Subcutaneous abdominal adipose tissue (tissue), 5 donors: ENCODE measurements at regions not wholly inside any gene's neighbourhood (a gene's known extent, or its start where the extent isn't known, plus 50 kb on each side); places are given as distances from the start of the nearest gene placed in this dataset.

Experiments used
- H3K27ac ChIP-seq: one replicate; pipeline ENCODE4 v1.7.0; 2013; ENCODE audit warnings: low read depth, mild to moderate bottlenecking, inconsistent platforms, low read length, moderate library complexity
- H3K27me3 ChIP-seq, 5 donors: one replicate each; pipeline ENCODE4 v1.7.0; 2013; ENCODE audit warnings: low read length in 5 of 5, inconsistent platforms in 1 of 5; ENCODE audit not compliant: control insufficient read depth in 5 of 5, insufficient read depth in 4 of 5
- H3K36me3 ChIP-seq, 5 donors: one replicate each; pipeline ENCODE4 v1.7.0; 2013; ENCODE audit warnings: low read length in 5 of 5; ENCODE audit not compliant: control insufficient read depth in 5 of 5, insufficient read depth in 5 of 5
- H3K4me1 ChIP-seq, 5 donors: one replicate each; pipeline ENCODE4 v1.7.0; 2013; ENCODE audit warnings: low read length in 5 of 5, mild to moderate bottlenecking in 3 of 5, moderate library complexity in 1 of 5; ENCODE audit not compliant: control insufficient read depth in 5 of 5, insufficient read depth in 5 of 5
- H3K4me3 ChIP-seq, 5 donors: one replicate each; pipeline ENCODE4 v1.7.0; 2013; ENCODE audit warnings: low read length in 5 of 5, low read depth in 1 of 5
- H3K9ac ChIP-seq, 5 donors: one replicate each; pipeline ENCODE4 v1.7.0; 2013; ENCODE audit warnings: low read length in 5 of 5, mild to moderate bottlenecking in 4 of 5, moderate library complexity in 3 of 5
- H3K9me3 ChIP-seq, 5 donors: one replicate each; pipeline ENCODE4 v1.7.0; 2013; ENCODE audit warnings: low read length in 5 of 5; ENCODE audit not compliant: control insufficient read depth in 5 of 5
- donor health status: healthy.
- donor health status: healthy.
- donor health status: healthy.
- donor health status: healthy.
- donor health status: healthy.

DNA sequence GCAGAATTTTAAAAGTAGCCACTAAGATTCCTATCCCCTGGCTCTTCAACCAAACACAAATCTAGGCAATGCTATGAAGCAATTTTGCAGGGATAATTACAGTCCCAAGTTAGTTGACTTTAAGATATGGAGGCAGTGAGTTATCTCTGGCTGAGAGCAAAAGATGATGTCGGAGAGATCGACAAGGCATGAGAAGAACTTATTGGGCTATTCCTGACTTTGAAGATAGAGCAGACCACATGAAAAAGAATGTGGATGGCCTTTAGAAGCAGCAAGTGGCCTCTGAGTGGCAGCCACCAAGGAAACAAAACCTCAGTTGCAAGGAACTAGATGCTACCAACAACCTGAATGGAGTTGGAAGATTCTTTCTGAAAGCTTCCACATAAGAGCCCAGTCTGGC lies 58.2 kb upstream of the PPM1B start:
- Histone ChIP-seq H3K27ac (no peak overlapping the region), H3K9ac (no peak overlapping the region), H3K27me3 (no peaks in the 10 kb centered on the region), H3K4me3 (no peak overlapping the region), H3K9me3 (peaks cover 0 to 3% (median 0%) of the 10 kb centered on the region in 5 donors), H3K4me1 (no peaks in the 10 kb centered on the region), H3K36me3 (no peaks in the 10 kb centered on the region)

- Histone ChIP-seq H3K4me1 (no peaks in the 10 kb centered on the region), H3K4me3 (no peak overlapping the region), H3K9me3 (peaks cover 0 to 3% (median 0%) of the 10 kb centered on the region in 5 donors), H3K9ac (no peak overlapping the region), H3K36me3 (no peaks in the 10 kb centered on the region), H3K27ac (no peak overlapping the region), H3K27me3 (no peaks in the 10 kb centered on the region)
These were observed 56.6 kb upstream of the PPM1B start for GRCh38 chr2:44112096-44112495.

- H3K4me3 ChIP-seq, result no peak overlapping the region
- no peaks in the 10 kb centered on the region for H3K27me3 ChIP-seq
- H3K36me3 ChIP-seq, result no peaks in the 10 kb centered on the region
- H3K9ac ChIP-seq, result no peak overlapping the region
- H3K4me1 ChIP-seq, result no peaks in the 10 kb centered on the region
- H3K9me3 ChIP-seq, result no peaks in the 10 kb centered on the region
- no peak overlapping the region for H3K27ac ChIP-seq
These were observed 52.4 kb upstream of the PPM1B start for GRCh38 chr2:44116319-44116718.

DNA sequence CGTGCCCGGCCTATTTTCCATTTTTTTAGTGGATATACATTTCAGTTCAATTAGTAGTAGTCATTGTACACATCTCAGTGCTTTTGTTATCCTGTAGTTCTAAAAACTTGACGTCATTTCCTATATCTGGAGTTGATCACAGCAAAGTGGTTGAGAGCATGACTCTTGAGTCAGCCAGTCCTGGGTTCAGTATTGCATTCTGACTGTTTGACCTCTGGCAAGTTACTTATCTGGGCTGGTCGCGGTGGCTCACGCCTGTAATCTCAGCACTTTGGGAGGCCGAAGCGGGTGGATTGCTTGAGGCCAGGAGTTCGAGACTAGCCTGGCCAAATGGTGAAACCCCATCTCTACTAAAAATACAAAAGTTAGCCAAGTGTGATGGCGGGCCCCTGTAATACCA lies 50.4 kb upstream of the PPM1B start:
- Histone ChIP-seq H3K36me3 (no peaks in the 10 kb centered on the region), H3K27ac (no peak overlapping the region), H3K9ac (no peak overlapping the region), H3K9me3 (no peaks in the 10 kb centered on the region), H3K4me1 (no peaks in the 10 kb centered on the region), H3K4me3 (no peak overlapping the region), H3K27me3 (no peaks in the 10 kb centered on the region)
